ENCODE measurements at regions not wholly inside any gene's neighbourhood (a gene's known extent, or its start where the extent isn't known, plus 50 kb on each side); places are given as distances from the start of the nearest gene placed in this dataset.
"Not testable (repeated sequence)": the region's sequence is repeated elsewhere in the genome, so short reads cannot be mapped to it uniquely, and the experiment has no call there.

GRCh38 chr20:55937283-55937682 is 68.0 kb downstream of the CBLN4 start:
- no peak for DNase-seq (ENCODE audit: low spot score)
- in situ Hi-C loops (cut with HindIII; ENCODE audit: low sequenced_read_pairs) = no loop called here

GRCh38 chr20:55936209-55936595 is 69.1 kb downstream of the CBLN4 start:
- no peak for DNase-seq (ENCODE audit: low spot score)
- in situ Hi-C loops (cut with HindIII; ENCODE audit: low sequenced_read_pairs) = no loop called here

GRCh38 chr20:55935448-55936208 is 69.7 kb downstream of the CBLN4 start:
- in situ Hi-C loops (cut with HindIII; ENCODE audit: low sequenced_read_pairs) = no loop called here
- no peak for DNase-seq (ENCODE audit: low spot score)

DNA sequence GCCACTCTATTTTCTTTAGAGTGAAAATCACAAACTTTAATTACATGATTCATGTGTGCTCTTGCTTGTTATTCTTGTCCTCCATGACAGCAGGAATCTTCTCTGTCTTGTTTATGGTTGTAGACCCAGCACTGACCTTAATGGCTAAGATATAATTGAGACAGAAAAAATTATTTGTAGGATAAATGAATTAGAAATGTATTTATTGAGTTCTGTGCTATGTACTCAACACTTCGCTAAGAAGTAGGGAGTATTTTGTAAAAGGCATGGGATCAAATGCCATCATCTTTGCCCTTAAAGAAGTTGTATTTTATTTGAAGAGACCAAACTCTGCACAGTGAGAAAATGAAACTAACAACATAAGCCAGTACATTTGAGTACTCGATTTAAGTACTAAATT is 71.2 kb downstream of the CBLN4 start:
- in situ Hi-C loops (cut with HindIII; ENCODE audit: low sequenced_read_pairs) = no loop called here
- no peak for DNase-seq (ENCODE audit: low spot score)

DNA sequence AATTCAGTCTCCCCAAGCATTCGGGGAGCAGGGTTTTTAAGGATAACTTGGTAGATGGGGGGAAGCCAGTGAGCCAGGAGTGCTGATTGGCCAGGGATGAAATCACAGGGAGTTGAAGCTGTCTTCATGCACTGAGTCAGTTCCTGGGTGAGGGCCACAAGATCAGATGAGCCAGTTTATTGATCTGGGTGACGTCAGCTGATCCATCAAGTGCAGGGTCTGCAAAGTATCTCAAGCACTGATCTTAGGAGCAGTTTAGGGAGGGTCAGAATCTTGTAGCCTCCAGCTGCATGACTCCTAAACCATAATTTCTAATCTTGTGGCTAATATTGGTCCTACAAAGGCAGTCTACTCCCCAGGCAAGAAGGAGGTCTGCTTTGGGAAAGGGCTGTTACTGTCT is 74.4 kb downstream of the CBLN4 start:
- DNase-seq (ENCODE audit: low spot score); in situ Hi-C loops (cut with HindIII; ENCODE audit: low sequenced_read_pairs): not testable (repeated sequence)

DNA sequence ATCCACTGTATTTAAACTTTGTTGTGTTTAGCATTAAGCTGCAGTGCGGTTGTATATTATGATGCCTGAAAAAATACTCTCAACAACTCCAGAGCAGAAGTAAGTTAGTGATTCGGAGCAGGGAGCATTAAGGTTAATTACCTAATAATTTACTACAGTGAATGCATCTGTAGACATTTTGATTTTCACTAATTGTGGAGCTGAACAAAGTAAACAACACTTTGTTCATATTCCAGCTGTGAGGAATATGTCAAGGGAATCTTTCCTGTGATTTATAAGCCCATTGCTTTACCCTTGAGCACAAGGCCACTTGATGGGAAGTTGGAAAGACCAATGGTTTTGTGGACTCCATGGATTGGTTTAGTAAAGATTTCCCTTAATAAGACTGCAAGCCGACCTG is 77.1 kb downstream of the CBLN4 start:
- no peak for DNase-seq (ENCODE audit: low spot score)
- in situ Hi-C loops (cut with HindIII; ENCODE audit: low sequenced_read_pairs) = no loop called here

- in situ Hi-C loops (cut with HindIII; ENCODE audit: low sequenced_read_pairs) = no loop called here
These were observed 85.4 kb downstream of the CBLN4 start for GRCh38 chr20:55919956-55920355.

GRCh38 chr20:55919319-55919718 is 86.0 kb downstream of the CBLN4 start:
- in situ Hi-C loops (cut with HindIII; ENCODE audit: low sequenced_read_pairs) = no loop called here
- DNase-seq (ENCODE audit: low spot score) = no peak

More at GRCh38 chr20:55919956-55920355, 85.4 kb downstream of the CBLN4 start:
- DNase-seq (ENCODE audit: low spot score) = no peak

DNA sequence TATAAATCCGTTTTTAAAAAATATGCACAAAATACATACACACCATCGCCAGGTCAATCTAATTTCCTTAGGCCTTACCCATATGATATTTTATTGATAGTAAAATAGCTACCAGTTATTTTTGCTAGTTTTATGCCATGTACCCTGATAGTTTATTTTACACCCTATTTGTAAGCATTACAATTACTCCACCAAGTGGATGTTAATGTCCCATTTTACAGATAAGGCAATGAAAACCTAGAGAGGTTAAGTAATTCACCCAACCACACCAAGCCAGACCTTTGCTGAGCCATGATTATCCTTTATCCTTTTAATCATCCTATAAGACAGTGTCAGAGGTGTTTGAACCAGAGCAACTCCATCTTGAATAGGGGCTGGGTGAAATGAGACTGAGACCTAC is 86.8 kb downstream of the CBLN4 start:
- in situ Hi-C loops (cut with HindIII; ENCODE audit: low sequenced_read_pairs) = no loop called here

DNA sequence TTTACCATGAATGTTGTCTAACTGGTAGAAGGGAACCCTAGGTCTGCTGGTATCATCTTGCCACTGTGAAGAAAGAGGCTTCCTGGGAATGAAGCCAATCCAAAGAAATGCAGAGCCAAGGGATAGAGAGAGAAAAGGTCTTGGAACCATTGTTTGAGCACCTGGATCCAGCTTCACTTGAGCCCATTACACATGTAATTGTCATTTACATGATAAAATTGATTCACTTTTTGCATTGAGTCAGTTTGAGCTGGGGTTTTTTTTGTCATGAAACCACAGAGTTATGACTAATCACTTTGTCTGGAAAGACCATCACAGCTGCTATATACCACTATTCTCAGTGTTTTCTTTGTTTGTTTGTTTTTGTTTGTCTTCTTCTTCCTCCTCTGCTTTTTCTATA is 112.3 kb downstream of the CBLN4 start:
- in situ Hi-C loops (cut with HindIII; ENCODE audit: low sequenced_read_pairs) = no loop called here
- no peak for DNase-seq (ENCODE audit: low spot score)

More for the DNA sequence above, 86.8 kb downstream of the CBLN4 start:
- DNase-seq (ENCODE audit: low spot score) = no peak

DNA sequence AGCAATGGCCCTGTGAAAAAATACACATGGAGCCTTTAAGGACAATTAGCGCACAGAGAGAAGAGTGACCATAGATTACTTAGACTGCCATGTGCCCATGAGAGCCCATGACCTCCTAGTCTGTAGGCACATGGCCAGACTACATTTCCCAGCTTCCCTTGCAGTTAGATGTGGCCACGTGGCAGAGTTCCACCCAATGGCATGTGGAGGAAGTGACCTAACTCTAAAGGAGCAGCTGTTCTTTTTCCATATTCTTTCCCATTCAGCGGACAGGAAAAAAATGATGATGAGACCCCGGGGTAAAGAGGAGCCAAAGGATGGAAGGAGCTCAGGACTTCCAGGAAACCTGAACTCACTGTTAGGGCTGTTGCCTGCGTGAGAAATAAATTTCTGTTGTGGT is 116.6 kb downstream of the CBLN4 start:
- no peak for DNase-seq (ENCODE audit: low spot score)
- in situ Hi-C loops (cut with HindIII; ENCODE audit: low sequenced_read_pairs) = no loop called here

DNA sequence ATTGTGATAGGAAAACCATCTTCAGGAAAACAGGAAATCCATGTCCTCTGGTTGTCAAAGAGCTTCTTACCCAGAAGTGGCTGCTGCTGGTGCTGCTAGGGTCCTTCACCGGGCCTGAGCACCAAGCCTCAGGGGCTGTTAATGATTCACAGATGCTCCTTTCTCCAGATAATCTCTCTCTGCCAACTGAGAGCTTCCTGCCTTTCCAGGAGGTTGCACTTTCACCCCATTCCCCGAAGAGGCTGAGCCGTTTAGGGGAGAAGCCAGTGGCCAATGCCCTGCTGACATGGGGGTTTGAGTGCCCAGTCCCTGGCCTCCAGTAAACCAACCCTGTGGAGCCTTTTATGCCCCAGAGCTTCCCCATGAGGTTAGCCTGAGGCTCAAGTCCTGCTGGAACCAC is 122.4 kb downstream of the CBLN4 start:
- DNase-seq (ENCODE audit: low spot score) = no peak
- in situ Hi-C loops (cut with HindIII; ENCODE audit: low sequenced_read_pairs) = no loop called here

GRCh38 chr20:55882286-55882685 is 123.0 kb downstream of the CBLN4 start:
- in situ Hi-C loops (cut with HindIII; ENCODE audit: low sequenced_read_pairs) = no loop called here

GRCh38 chr20:55881204-55881603 is 124.1 kb downstream of the CBLN4 start:
- in situ Hi-C loops (cut with HindIII; ENCODE audit: low sequenced_read_pairs) = no loop called here
- DNase-seq (ENCODE audit: low spot score) = no peak

More at GRCh38 chr20:55882286-55882685, 123.0 kb downstream of the CBLN4 start:
- no peak for DNase-seq (ENCODE audit: low spot score)

GRCh38 chr20:55880361-55880760 is 125.0 kb downstream of the CBLN4 start:
- DNase-seq (ENCODE audit: low spot score) = peak; percentile 6
- in situ Hi-C loops (cut with HindIII; ENCODE audit: low sequenced_read_pairs) = no loop called here

DNA sequence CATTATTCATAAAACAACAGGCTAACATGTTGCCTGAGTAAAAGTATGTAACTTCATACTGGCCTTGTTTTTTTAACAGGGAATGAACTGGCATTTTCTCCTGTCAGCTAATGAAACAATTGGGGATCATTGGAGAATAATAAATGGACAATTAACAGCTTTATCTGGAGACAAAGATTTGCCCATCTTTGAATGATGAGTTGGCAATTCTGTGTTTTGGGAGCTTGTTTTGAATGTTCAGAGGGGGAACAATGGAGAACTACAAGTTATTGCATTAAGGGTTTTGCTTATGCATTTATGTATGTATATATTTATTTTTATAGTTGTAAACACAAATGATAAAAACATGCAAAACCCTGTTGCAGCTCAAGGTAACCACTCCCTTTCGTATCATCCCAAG is 150.3 kb downstream of the CBLN4 start:
- in situ Hi-C loops (cut with HindIII; ENCODE audit: low sequenced_read_pairs) = no loop called here
- DNase-seq (ENCODE audit: low spot score) = no peak

DNA sequence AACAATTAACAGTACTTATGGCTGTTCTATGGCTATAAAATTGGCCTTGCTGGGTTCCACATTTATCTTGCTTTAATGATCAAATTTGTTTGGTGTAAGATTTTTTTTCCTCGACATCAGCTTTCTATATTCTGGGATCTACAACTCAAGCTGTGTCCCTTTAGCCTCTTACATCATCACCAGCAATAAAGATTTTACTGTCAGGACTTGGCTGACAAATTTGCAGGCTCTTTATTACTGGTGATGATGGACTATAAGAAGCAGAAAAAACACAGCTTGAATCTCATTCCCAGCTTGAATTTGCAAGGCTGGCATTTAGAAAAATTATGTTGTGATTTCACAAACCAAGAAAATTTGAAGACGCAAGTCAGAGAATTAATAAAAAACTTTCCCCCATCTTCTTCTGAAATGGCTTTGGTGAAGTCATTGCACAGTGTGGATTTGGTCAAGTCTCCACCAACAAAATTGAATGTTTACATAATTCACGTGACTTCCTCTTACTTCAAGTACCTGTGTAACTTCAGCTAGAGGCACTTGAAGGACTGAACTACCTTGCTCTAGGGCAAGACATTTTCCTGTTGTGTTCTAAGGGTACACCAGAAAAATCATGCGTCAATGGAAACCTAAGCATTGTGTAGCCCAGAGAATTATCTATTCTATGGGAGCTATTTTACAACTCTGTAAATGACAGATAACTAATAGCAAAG is 175.0 kb downstream of the CBLN4 start:
- in situ Hi-C loops (cut with HindIII; ENCODE audit: low sequenced_read_pairs) = no loop called here

DNA sequence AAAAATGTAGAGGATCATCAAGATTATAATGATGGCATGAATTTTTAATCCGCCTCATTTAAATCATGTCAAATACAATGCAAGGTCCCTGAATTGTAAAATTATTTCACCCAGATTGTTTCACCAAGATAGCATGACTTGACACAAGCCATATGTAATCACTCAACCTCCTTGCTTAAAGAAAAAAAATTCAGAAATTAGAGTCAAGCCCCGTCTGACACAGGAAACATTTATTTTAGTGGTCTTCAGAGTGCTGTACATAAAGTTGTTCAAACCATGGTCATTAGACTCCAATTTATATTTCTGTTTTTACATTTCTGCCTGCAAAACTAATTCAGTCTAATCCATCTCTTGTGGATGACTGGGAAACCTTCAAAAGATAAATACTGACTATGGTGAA is 200.2 kb downstream of the CBLN4 start:
- no peak for DNase-seq (ENCODE audit: low spot score)
- in situ Hi-C loops (cut with HindIII; ENCODE audit: low sequenced_read_pairs) = no loop called here

More for the DNA sequence above, 175.0 kb downstream of the CBLN4 start:
- no peak for DNase-seq (ENCODE audit: low spot score)

GRCh38 chr20:55800552-55801245 is 204.6 kb downstream of the CBLN4 start:
- in situ Hi-C loops (cut with HindIII; ENCODE audit: low sequenced_read_pairs) = no loop called here
- DNase-seq (ENCODE audit: low spot score) = no peak

DNA sequence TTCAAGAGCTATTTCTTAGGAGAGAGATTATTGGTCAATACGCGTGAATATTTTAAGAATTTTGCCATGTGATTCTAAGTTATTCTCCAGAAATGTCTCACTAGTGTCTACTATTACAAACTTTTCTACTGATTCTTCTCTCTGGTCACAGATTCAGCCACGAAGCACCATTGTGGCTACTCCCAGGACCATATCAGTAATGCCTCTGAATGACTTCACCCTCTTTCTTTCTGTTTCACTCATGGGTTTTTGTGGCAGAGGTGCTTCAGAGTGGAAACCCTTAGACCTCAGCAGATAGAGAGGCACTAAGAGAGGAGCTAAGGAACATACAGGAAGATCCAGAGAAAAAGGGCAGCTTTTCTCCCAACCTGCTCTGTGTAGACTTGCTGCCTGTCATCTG is 211.3 kb downstream of the CBLN4 start:
- no peak for DNase-seq (ENCODE audit: low spot score)
- in situ Hi-C loops (cut with HindIII; ENCODE audit: low sequenced_read_pairs) = no loop called here

Data from G401 (cell line).